Loucy (cell line): ENCODE measurements at regions not wholly inside any gene's neighbourhood (a gene's known extent, or its start where the extent isn't known, plus 50 kb on each side); places are given as distances from the start of the nearest gene placed in this dataset.

Source experiments
- CTCF ChIP-seq: fragments of 200-600 bp; sonication (generic); conservative IDR thresholded peaks from 2 replicates; pipeline ENCODE4 v1.5.1; 2014; ENCODE audit warnings: mild to moderate bottlenecking, antibody characterized with exemption, low read length
- EZH2phosphoT487 ChIP-seq: fragments of 200-600 bp; IDR thresholded peaks from 2 replicates; pipeline ENCODE4 v1.6.1; 2018; ENCODE audit warnings: antibody characterized with exemption, mild to moderate bottlenecking, moderate library complexity, borderline replicate concordance

GRCh38 chr10:100683545-100684300 lies 61.7 kb upstream of the PAX2 start:
- TF ChIP-seq CTCF (no peak), EZH2phosphoT487 (no peak)
